ENCODE measurements at regions not wholly inside any gene's neighbourhood (a gene's known extent, or its start where the extent isn't known, plus 50 kb on each side); places are given as distances from the start of the nearest gene placed in this dataset.

DNA sequence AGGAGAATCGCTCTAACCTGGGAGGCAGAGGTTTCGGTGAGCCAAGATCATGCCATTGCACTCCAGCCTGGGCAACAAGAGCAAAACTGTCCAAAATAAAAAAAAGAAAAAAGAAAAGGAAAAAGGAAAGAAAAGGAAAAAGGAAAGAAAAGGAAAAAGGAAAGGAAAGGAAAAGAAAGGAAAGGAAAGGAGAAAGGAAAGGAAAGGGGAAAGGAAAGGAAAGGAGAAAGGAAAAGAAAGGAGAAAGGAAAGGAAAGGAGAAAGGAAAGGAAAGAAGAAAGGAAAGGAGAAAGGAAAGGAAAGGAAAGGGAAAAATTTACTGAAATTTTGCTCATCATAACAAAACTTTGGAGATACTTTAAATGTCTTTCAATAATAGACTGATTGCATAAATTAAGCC is 391.3 kb upstream of the GYPC start:
- DNase-seq = no peak
- Histone ChIP-seq H4K20me1 (ENCODE audit: insufficient read depth, low read length) (no peaks in the 10 kb centered on the region), H3F3A (ENCODE audit: insufficient read depth, low read length) (no peaks in the 10 kb centered on the region), H3K4me1 (ENCODE audit: low read length) (no peaks in the 10 kb centered on the region), H3K27me3 (replicated peaks; ENCODE audit: insufficient read depth, low read length) (no peaks in the 10 kb centered on the region), H3K27ac (ENCODE audit: low read length) (no peak overlapping the region), H3K9ac (ENCODE audit: low read length) (no peak overlapping the region), H3K9me3 (replicated peaks; ENCODE audit: insufficient read depth, low read length) (no peaks in the 10 kb centered on the region), H3K36me3 (replicated peaks; ENCODE audit: insufficient read depth, low read length) (no peaks in the 10 kb centered on the region), H2AFZ (ENCODE audit: low read length) (no peak overlapping the region), H3K4me3 (ENCODE audit: low read length) (no peak overlapping the region), H3K4me2 (ENCODE audit: low read depth, low read length) (no peak overlapping the region), H3K79me2 (ENCODE audit: low read length) (no peaks in the 10 kb centered on the region), H3K9me2 (replicated peaks; ENCODE audit: insufficient read depth, low read length) (no peaks in the 10 kb centered on the region)
- no peak for TF ChIP-seq EZH2phosphoT487 (IDR thresholded peaks at IDR 0.05; ENCODE audit: low read length)

DNA sequence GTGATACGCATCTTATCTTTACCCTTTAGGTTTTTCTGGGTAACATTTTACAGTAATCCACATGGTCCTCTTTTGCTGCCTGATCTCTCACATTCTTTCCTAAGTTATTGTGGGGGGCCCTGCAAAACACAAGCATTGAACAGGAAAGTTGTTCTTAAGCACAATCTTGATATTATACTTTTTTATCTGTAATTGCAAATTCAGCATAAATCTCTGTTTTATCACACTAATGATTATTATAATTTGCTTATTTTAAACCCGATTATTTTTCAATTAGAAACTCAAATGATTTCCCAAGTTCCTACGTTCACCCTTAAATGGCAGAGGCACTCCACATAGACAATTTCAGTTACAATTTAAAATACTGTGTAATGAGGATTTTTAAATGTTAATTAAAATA is 386.0 kb upstream of the GYPC start:
- H3F3A ChIP-seq (ENCODE audit: insufficient read depth, low read length) = no peaks in the 10 kb centered on the region
- H3K4me2 ChIP-seq (ENCODE audit: low read depth, low read length) = no peak overlapping the region
- H3K4me3 ChIP-seq (ENCODE audit: low read length) = no peak overlapping the region
- no peak overlapping the region for H3K27ac ChIP-seq (ENCODE audit: low read length)
- H3K9ac ChIP-seq (ENCODE audit: low read length) = no peak overlapping the region
- no peak for DNase-seq
- no peak overlapping the region for H2AFZ ChIP-seq (ENCODE audit: low read length)
- no peaks in the 10 kb centered on the region for H4K20me1 ChIP-seq (ENCODE audit: insufficient read depth, low read length)
- H3K9me2 ChIP-seq (replicated peaks; ENCODE audit: insufficient read depth, low read length) = no peaks in the 10 kb centered on the region
- H3K79me2 ChIP-seq (ENCODE audit: low read length) = no peaks in the 10 kb centered on the region
- 0 out of 2 replicates have a peak, but pooled peaks cover 2% of the 10 kb centered on the region for H3K4me1 ChIP-seq (ENCODE audit: low read length)
- H3K36me3 ChIP-seq (replicated peaks; ENCODE audit: insufficient read depth, low read length) = no peaks in the 10 kb centered on the region
- no peaks in the 10 kb centered on the region for H3K9me3 ChIP-seq (replicated peaks; ENCODE audit: insufficient read depth, low read length)
- no peaks in the 10 kb centered on the region for H3K27me3 ChIP-seq (replicated peaks; ENCODE audit: insufficient read depth, low read length)
- TF ChIP-seq CTCF (IDR thresholded peaks at IDR 0.05; ENCODE audit: low read length) = no peak
- no peak for TF ChIP-seq EZH2phosphoT487 (IDR thresholded peaks at IDR 0.05; ENCODE audit: low read length)
- no peak for TF ChIP-seq EZH2 (optimal IDR thresholded peaks at IDR 0.05; ENCODE audit: low read depth, low read length)

DNA sequence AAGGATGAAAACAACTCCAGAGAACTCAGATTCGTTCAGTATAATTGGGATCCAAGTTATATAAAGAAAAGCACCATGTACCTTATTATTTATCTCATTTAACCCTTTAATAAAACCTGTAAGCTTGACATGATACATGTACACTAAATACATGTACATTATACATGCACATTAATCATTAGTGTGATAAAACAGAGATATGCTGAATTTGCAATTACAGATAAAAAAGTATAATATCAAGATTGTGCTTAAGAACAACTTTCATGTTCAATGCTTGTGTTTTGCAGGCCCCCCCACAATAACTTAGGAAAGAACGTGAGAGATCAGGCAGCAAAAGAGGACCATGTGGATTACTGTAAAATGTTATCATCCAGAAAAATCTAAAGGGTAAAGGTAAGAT is 385.4 kb upstream of the GYPC start:
- Histone ChIP-seq H3K4me1 (ENCODE audit: low read length) (0 out of 2 replicates have a peak, but pooled peaks cover 2% of the 10 kb centered on the region), H3F3A (ENCODE audit: insufficient read depth, low read length) (no peaks in the 10 kb centered on the region), H4K20me1 (ENCODE audit: insufficient read depth, low read length) (no peaks in the 10 kb centered on the region), H3K9me3 (replicated peaks; ENCODE audit: insufficient read depth, low read length) (no peaks in the 10 kb centered on the region), H3K4me2 (ENCODE audit: low read depth, low read length) (no peak overlapping the region), H3K9me2 (replicated peaks; ENCODE audit: insufficient read depth, low read length) (no peaks in the 10 kb centered on the region), H3K9ac (ENCODE audit: low read length) (no peak overlapping the region), H3K27ac (ENCODE audit: low read length) (no peak overlapping the region), H3K27me3 (replicated peaks; ENCODE audit: insufficient read depth, low read length) (no peaks in the 10 kb centered on the region), H3K36me3 (replicated peaks; ENCODE audit: insufficient read depth, low read length) (no peaks in the 10 kb centered on the region), H2AFZ (ENCODE audit: low read length) (no peak overlapping the region), H3K4me3 (ENCODE audit: low read length) (no peak overlapping the region), H3K79me2 (ENCODE audit: low read length) (no peaks in the 10 kb centered on the region)
- DNase-seq = no peak
- no peak for TF ChIP-seq EZH2 (optimal IDR thresholded peaks at IDR 0.05; ENCODE audit: low read depth, low read length)
- no peak for TF ChIP-seq CTCF (IDR thresholded peaks at IDR 0.05; ENCODE audit: low read length)
- no peak for TF ChIP-seq EZH2phosphoT487 (IDR thresholded peaks at IDR 0.05; ENCODE audit: low read length)

- no peaks in the 10 kb centered on the region for H3K79me2 ChIP-seq (ENCODE audit: low read length)
- no peaks in the 10 kb centered on the region for H3K36me3 ChIP-seq (replicated peaks; ENCODE audit: insufficient read depth, low read length)
- no peak overlapping the region for H3K27ac ChIP-seq (ENCODE audit: low read length)
- DNase-seq = no peak
- H3K4me1 ChIP-seq (ENCODE audit: low read length) = 0 out of 2 replicates have a peak, but pooled peaks cover 2% of the 10 kb centered on the region
- no peak for TF ChIP-seq EZH2 (optimal IDR thresholded peaks at IDR 0.05; ENCODE audit: low read depth, low read length)
- no peak for TF ChIP-seq EZH2phosphoT487 (IDR thresholded peaks at IDR 0.05; ENCODE audit: low read length)
- H3K4me2 ChIP-seq (ENCODE audit: low read depth, low read length) = no peak overlapping the region
- no peak overlapping the region for H2AFZ ChIP-seq (ENCODE audit: low read length)
- H3K27me3 ChIP-seq (replicated peaks; ENCODE audit: insufficient read depth, low read length) = no peaks in the 10 kb centered on the region
- H3K9ac ChIP-seq (ENCODE audit: low read length) = no peak overlapping the region
- no peaks in the 10 kb centered on the region for H4K20me1 ChIP-seq (ENCODE audit: insufficient read depth, low read length)
- no peaks in the 10 kb centered on the region for H3K9me3 ChIP-seq (replicated peaks; ENCODE audit: insufficient read depth, low read length)
- no peak overlapping the region for H3K4me3 ChIP-seq (ENCODE audit: low read length)
- no peaks in the 10 kb centered on the region for H3K9me2 ChIP-seq (replicated peaks; ENCODE audit: insufficient read depth, low read length)
- H3F3A ChIP-seq (ENCODE audit: insufficient read depth, low read length) = no peaks in the 10 kb centered on the region
These were observed 383.6 kb upstream of the GYPC start for GRCh38 chr2:126272401-126272800.
